H4 (cell line): ENCODE measurements at regions not wholly inside any gene's neighbourhood (a gene's known extent, or its start where the extent isn't known, plus 50 kb on each side); places are given as distances from the start of the nearest gene placed in this dataset.
"Not testable (repeated sequence)": the region's sequence is repeated elsewhere in the genome, so short reads cannot be mapped to it uniquely, and the experiment has no call there.

Experiments used
- DNase-seq: peaks from one replicate; pipeline ENCODE4 v3.0.0-alpha.2; 2015; ENCODE audit warnings: low spot score

DNA sequence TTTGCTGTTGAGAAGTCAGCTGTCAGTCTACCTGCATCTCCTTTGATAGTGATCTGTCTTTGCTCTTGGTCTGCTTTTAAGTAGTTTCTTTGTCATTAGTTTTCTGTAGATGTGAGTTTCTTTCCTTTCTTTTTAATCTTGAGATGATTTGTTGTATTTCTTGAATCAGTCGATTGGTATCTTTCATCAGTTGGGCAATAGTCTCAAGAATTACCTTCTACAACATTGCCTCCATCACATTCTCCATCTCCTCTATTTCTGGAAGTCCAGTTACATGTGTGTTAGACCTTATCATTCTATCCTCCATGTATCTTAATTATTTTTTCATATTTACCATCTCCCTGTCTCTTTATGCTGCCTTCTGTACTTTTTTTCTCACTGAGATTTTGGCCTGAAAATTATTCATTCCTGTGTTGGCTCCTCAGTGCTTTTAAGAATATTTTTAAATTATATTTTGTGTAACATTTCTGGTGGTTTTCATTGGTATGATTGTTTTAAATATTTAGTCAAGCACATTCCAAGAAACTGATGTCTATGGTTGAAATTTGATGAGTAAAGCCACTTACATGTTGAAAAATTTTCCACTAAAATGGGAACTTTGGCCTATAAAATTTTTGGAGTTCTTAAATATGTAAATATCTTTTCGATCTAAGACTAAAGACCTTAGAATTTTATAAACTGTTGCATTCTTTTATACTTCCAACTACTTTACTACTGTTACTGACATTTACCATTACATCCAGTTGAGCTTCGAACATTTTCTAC, 239.5 kb upstream of the MGAT5 start:
- no peak for DNase-seq

DNA sequence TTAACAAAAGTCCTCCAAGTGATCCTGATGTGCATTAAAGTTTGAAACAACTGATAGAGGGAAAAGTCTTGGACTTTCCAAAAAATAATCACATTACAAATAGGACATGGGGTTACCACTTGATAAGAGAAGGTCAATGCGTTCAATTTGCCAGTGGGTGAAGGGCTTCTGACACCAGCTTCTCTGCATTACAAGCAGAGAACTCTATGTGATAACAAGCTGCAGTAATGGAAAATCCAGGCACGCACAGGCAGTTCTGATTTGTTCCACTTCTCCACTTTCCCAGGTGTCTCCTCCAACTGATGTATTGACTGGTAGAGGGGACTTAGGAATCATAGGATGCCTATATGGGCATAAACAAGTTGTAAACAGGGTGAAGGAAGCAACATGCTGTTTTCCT, 234.0 kb upstream of the MGAT5 start:
- DNase-seq, result no peak

DNA sequence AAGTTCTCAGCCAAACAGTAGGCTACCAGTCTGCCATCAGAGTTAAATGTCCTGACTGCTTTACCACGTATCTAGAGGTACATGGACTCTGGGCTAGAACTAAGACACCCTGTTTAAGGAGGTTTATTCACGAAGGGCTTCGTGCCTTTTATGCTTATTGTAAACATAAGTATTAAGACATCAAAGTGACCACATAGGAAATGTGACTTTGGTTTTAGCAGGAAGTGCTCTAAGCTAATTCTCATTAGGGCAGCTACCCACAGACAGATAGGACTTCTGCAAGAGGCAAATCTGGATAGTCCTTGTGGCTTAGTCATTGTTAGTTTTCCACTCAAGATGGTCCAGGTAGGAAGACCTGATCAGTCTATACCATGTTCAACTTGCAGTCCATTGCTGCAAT, 233.3 kb upstream of the MGAT5 start:
- DNase-seq, result no peak

DNA sequence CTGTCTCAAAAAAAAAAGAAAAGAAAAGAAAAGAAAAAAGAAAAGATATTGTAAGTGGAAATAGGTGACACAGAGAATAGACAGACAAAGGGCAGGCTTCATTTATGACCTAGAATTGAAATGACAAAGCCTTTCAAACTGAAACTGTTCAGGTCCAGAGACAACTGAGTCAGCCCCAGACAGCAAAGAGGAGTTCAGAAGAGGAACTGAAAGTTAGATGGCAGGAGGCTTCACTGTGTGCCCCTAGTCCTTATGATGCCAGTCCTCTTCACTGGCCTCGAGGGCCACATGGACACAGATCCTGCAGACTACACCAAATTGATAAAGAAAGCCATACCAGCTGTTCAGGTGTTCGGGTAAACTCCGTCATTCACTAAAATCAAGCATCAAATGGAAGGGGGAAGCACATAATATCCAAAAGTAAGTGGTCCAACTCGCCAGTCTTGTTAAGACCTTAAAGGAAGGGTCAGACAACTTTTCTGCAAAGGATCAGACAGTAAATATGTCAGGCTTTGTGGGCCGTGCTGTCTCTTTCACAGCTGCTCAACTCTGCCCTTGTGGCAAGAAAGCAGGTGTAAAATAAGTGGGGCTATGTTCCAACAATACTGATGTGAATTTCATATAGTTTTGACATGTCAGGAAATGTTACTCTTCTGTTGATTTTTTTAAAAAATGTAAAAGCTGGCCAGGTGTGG, 231.9 kb upstream of the MGAT5 start:
- DNase-seq, result no peak

DNA sequence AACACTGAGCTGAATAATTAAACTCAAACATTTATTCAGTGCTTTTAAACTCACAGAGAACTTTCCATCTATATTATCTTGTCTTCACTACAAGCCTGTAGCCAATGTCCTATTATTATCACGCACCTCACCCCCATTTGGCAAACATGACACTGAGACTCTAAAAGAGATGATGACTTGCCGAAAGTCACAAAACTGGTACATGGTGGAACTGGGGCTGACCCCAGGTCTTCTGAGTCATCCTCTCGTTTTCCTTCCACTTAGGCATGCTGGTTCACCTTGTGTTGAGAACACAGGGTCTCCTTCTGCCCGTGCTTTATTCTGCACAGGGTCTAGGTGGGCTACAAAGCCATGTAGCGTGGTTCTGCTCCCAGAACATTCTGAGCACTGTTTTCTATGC, 230.0 kb upstream of the MGAT5 start:
- no peak for DNase-seq

GRCh38 chr2:134027980-134028379, 225.9 kb upstream of the MGAT5 start:
- DNase-seq, result no peak

DNA sequence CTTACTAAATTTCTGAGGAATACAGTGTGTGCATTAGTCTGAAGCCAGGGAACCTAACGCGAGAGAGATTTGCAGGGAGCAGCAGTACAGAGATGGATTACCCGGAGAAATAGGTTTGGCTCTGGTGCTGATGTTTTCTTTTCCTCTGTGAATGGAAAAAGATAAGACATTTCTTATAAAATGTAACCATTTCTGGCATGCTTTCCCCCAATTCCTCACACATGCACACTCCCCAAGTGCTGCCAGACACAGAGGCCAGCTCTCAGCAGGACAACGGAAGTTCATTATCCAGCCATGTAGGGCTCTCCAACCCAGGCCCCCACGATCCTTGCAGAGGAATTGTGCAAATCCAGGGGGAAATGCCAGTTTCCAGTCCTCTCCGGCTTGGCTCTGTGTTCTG, 224.5 kb upstream of the MGAT5 start:
- DNase-seq, result no peak

DNA sequence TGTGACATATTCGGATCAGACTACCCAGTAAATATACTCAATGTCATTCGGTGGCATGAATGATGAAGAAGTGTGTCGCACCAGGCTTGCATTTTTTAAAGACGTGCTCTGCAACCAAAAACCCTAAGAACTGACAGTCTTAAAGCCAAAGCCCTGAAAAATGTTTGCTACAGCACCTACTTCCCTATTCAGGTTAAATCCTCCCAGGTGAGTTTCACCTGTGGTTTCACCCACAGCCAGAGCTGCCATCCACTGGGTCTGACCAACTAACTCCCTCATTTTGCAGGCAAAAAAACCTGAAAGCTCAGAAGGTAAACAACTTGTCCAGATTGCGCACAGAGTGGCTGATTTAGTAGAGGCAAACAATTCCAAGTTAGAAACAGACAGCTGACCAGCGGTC, 222.3 kb upstream of the MGAT5 start:
- DNase-seq, result no peak

DNA sequence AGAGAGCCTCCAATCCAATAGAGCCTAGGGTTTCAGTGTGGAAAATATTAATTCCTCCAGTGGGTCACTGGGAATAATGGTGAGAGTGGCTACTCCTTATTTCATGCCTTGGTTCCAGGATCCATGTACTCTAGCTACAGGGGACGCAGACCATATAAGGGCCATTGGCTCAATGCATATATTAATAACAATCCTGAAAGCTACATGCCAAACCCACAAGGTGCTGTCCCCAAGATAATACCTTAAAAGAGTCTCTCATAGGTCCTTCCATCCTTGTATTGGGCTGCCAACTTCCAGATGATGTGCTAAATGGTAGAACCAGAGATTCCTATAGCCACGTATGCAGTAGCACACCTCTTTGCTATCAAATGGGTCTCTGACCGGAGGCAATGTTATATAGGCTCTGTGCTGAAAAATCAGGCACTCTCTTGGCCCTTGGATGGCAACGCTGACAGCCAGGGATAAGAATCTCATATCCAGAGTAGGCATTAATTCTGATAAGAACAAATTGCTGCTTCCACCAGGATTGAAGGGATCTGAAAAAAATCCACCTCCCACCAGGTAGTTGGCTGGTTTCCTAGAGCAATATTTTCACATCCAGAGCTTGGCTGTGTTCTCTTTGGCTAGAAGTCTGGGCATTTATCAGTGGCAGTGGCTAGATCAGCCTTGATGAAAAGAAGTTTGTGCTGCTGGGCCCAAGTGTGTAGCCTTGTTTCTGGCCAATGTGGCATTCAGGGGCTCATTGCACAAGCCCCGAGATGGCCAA, 218.1 kb upstream of the MGAT5 start:
- DNase-seq, result no peak

- DNase-seq, result no peak
Measured at GRCh38 chr2:134039912-134040581, 213.8 kb upstream of the MGAT5 start.

DNA sequence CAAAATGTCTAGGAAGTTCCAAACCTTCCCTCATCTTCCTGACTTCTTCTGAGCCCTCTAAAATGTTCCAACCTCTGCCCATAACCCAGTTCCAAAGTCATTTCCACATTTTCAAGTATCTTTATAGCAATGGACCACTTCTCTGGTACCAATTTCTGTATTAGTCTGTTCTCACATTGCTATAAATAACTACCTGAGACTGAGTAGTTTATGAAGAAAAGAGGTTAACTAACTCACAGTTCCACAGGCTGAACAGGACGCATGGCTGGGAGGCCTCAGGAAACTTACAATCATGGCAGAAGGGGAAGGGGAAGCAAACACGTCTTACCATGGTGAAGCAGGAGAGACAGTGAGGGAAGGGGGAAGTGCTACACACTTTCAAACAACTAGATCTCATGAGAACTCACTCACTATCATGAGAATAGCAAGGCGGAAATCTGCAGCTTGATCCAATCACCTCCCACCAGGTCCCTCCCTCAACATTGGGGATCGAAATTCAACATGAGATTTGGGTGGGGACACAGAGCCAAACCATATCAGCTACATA, 213.2 kb upstream of the MGAT5 start:
- DNase-seq, result not testable (repeated sequence)

GRCh38 chr2:134041877-134042276, 212.0 kb upstream of the MGAT5 start:
- no peak for DNase-seq

GRCh38 chr2:134043028-134043427, 210.8 kb upstream of the MGAT5 start:
- not testable (repeated sequence) for DNase-seq

DNA sequence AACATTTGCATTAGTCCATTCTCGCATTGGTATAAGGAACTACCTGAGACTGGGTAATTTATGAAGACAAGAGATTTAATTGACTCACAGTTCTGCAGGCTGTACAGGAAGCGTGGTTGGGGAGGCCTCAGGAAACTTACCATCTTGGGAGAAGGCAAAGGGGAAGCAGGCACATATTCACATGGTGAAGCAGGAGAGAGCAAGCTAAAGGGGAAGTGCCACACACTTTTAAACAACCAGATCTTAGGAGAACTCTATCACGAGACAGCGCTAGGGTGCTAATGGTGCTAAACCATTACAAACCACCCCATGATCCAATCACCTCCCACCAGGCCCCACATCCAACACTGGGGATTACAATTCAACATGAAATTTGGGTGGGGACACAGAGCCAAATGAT, 201.7 kb upstream of the MGAT5 start:
- DNase-seq, result no peak

DNA sequence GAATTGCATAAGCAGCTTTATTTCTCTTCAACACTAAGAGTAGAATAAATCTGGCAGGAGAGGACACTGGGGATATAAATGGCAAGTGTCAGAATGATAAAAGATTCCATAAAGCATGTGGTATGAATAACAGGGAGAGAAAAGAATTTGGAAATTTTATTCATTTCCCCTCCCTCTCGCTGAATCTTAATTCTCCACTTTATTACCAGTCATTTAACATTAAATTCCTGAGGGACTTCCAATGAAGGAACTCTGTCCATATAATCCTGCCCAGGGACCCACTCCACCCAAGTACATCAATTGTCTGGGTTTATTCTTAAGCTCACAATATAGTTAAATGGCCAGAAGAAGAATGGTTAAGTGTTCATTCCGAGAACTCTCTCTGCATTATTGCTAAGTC, 197.7 kb upstream of the MGAT5 start:
- no peak for DNase-seq

DNA sequence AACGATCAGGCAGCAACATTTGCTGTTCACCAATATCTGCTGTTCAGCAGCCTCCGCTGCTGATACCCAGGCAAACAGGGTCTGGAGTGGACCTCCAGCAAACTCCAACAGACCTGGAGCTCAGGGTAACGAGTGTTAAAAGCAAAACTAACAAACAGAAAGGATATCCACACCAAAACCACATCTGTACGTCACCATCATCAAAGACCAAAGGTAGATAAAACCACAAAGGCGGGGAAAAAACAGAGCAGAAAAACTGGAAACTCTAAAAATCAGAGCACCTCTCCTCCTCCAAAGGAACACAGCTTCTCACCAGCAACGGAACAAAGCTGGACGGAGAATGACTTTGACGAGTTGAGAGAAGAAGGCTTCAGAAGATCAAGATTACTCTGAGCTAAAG, 192.8 kb upstream of the MGAT5 start:
- not testable (repeated sequence) for DNase-seq

DNA sequence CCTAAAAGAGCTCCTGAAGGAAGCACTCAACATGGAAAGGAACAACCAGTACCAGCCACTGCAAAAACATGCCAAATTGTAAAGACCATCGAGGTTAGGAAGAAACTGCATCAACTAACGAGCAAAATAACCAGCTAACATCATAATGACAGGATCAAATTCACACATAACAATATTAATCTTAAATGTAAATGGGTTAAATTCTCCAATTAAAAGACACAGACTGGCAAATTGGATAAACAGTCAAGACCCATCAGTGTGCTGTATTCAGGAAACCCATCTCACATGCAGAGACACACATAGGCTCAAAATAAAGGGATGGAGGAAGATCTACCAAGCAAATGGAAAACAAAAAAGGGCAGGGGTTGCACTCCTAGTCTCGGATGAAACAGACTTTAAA, 191.6 kb upstream of the MGAT5 start:
- DNase-seq, result not testable (repeated sequence)

DNA sequence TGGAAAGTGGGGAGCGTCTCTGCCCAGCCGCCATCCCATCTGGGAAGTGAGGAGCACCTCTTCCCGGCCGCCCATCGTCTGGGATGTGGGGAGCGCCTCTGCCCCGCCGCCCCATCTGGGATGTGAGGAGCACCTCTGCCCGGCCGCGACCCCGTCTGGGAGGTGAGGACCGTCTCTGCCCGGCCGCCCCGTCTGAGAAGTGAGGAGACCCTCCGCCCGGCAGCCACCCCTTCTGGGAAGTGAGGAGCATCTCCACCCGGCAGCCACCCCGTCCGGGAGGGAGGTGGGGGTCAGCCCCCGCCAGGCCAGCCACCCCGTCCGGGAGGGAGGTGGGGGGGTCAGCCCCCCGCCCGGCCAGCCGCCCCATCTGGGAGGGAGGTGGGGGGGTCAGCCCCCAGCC, 190.0 kb upstream of the MGAT5 start:
- not testable (repeated sequence) for DNase-seq

DNA sequence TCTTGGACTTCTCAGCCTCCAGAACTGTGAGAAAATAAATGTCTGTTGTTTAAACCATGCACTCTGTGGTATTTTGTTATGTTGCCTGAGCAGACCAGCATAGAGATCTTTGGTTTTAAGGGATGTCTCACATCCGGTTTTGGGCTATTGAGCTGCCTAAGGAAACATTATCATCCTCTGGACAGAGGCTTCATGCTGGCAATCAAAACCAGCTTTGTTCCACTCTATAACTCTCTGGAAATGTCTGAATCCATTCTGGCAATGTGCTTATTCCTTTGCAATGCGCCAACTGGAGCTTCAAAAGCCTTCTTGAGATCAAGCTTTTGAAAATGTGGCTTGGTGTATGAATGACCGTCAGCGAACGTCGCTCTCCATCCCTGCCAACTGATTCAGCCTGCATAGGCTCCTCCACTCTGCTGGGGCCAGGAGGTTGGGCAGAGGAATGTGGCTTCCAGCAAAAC, 183.6 kb upstream of the MGAT5 start:
- DNase-seq, result no peak

DNA sequence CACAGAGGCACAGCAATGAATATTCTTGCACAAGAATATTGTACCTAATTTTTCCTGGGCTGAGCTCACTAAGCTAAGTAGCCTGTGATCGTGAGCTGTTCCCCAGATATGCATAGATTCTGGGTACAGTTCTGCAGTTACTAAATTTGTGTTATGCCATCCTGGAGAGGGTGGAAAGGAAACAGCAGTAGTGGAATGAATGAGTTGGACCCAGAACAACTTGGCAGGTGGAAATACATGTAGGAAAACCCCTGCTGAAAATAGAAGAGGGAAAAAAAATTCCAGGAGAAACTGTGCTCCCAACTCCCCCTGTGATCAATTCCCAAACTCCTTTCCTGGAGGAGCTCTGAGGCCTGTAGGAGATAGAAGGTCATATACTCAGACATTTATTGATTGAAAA, 181.5 kb upstream of the MGAT5 start:
- DNase-seq, result no peak

- DNase-seq, result no peak
Measured at GRCh38 chr2:134073023-134073422, 180.8 kb upstream of the MGAT5 start.

DNA sequence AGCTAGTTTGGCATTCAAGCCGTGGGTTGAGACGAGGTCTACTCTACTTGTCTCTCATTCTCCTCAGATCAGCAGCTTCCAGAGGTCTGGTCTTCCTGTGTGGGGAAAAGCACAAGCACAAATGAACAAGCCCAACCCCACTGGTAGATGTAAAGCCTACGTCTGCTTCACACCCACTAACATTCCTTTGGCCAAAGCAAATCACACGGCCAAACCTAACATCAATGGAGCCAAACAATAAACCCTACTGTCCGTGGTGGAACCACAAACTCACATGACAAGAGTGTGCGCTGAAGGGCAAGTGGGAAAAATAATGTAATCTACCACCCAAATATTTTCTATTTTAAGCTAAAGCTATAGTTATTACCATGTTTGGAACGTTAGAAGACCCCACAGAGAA, 179.3 kb upstream of the MGAT5 start:
- no peak for DNase-seq
